Hepatocyte (in vitro differentiated cells): ENCODE measurements at regions not wholly inside any gene's neighbourhood (a gene's known extent, or its start where the extent isn't known, plus 50 kb on each side); places are given as distances from the start of the nearest gene placed in this dataset.

Experiments used
- EZH2 ChIP-seq: fragments of 200-600 bp; sonication (generic); IDR thresholded peaks from 2 replicates; pipeline ENCODE4 v1.6.1; 2016; ENCODE audit warnings: antibody characterized with exemption, mild to moderate bottlenecking, borderline replicate concordance
- EZH2phosphoT487 ChIP-seq: fragments of 200-600 bp; sonication (generic); IDR thresholded peaks from one replicate; pipeline ENCODE4 v1.6.1; 2018; ENCODE audit warnings: antibody characterized with exemption, mild to moderate bottlenecking, low read depth, moderate library complexity; ENCODE audit not compliant: unreplicated experiment, severe bottlenecking
- TF ChIP-seq, protein P1 (sequence below): fragments of 200-600 bp; sonication (generic); IDR thresholded peaks from 2 replicates; pipeline ENCODE4 v1.5.1; 2016; ENCODE audit warnings: antibody characterized with exemption, mild to moderate bottlenecking; ENCODE audit not compliant: poor library complexity

DNA sequence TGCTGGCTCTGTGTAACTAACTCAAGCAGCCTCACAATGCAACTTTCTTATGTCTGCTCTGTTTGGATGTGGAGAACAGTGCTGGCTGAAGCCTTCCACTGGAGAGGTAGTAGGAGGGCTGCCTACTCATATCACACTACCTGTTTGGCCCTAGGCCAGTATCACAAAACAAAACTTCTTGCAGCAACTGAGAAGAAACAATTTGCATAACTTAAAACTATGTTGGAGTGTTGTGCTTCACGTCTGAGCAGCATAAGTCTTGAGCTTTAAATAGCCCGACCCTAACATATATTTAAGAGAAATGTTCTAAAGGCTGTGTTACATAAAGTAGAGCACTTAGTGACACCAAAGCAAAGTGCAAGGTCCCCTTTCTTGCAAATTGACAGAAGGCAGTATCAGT, 204.9 kb upstream of the ACVR2A start:
- TF ChIP-seq, protein P1, sequence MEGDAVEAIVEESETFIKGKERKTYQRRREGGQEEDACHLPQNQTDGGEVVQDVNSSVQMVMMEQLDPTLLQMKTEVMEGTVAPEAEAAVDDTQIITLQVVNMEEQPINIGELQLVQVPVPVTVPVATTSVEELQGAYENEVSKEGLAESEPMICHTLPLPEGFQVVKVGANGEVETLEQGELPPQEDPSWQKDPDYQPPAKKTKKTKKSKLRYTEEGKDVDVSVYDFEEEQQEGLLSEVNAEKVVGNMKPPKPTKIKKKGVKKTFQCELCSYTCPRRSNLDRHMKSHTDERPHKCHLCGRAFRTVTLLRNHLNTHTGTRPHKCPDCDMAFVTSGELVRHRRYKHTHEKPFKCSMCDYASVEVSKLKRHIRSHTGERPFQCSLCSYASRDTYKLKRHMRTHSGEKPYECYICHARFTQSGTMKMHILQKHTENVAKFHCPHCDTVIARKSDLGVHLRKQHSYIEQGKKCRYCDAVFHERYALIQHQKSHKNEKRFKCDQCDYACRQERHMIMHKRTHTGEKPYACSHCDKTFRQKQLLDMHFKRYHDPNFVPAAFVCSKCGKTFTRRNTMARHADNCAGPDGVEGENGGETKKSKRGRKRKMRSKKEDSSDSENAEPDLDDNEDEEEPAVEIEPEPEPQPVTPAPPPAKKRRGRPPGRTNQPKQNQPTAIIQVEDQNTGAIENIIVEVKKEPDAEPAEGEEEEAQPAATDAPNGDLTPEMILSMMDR = no peak
- no peak for TF ChIP-seq EZH2
- TF ChIP-seq EZH2phosphoT487 = no peak
